HuH-7.5 (cell line): ENCODE measurements at regions not wholly inside any gene's neighbourhood (a gene's known extent, or its start where the extent isn't known, plus 50 kb on each side); places are given as distances from the start of the nearest gene placed in this dataset.
"Not testable (repeated sequence)": the region's sequence is repeated elsewhere in the genome, so short reads cannot be mapped to it uniquely, and the experiment has no call there.

Experiments
- DNase-seq: peaks from one replicate; pipeline ENCODE4 v3.0.0; 2011; ENCODE audit warnings: low spot score

DNA sequence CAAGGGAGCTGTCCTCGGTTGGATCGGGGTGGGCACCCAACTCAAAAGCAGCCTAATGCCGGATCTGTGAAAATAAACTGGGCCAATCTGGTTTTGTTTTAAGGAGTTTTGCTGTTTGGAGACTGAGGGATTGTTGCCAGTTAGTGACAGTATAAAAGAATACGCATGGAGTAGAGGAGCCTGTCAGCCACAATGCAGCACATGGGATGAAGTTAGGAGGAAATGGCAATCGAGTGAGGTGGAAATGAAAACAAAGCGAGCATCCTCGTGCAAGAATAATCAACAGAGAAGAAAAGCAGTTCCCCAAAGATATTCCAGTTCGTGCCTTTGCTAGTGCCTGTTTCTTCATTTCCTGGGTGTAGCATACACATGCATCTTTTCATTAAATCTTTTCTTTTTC lies 108.4 kb upstream of the RORA start:
- no peak for DNase-seq

DNA sequence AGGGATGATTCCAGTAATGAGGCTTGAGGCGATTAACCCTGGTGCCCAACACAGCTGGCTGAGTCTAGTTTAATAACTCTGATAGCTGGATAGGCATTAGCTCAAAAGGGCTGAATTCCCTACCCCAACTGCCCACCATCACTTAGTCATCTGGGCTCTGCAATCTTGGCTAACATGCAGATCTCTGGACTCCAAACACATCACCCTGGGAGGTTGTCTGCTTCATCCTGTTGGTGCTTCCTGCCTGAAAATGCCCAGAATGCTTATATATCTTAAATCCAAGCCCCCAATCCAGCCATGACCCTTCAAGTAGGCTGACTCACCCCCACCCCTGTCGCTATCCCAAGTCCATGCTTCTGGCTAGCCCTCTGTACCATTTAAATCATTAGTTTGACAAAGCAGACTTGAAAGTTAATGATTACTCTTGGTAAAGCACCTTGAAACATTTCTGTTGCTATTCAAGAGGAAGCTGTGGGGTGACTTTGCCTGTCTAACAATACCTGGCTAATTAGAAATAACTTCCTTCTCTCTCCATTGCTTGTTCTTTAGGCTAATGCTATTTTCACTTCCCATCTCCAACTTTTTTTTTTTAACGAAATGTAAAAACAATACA lies 107.0 kb upstream of the RORA start:
- DNase-seq, result no peak

DNA sequence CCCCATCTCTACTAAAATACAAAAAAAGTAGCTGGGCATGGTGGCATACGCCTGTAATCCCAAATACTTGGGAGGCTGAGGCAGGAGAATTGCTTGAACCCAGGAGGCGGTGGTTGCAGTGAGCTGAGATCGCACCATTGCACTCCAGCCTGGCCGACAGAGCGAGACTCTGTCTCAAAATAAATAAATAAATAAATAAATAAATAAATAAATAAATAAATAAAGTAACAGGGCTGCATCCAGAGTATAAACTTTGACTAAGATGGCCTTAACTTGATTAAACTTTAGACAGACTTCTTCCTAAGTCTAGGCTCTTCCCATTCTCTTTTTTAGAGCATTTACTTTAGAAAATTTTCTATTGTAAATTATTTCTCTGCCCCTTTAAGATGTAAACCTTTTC lies 105.6 kb upstream of the RORA start:
- not testable (repeated sequence) for DNase-seq

DNA sequence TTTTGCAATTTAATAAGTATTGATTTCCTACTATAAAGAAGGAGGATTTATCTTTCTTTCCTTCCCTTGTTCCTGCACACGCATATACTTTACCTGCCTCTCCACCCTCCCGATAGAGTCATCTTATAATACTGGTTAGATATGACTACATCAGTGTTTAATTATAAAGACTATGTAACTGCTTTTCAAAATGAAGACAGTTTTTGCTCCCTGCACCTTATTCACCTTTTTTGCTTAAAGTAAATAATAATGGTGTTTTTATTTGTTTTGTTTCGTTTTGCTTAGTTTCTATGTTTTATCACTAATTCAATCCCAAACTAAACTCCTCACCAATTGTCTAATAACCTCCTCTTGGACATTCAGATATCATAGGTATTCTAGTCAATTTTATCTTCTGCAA lies 101.9 kb upstream of the RORA start:
- no peak for DNase-seq

DNA sequence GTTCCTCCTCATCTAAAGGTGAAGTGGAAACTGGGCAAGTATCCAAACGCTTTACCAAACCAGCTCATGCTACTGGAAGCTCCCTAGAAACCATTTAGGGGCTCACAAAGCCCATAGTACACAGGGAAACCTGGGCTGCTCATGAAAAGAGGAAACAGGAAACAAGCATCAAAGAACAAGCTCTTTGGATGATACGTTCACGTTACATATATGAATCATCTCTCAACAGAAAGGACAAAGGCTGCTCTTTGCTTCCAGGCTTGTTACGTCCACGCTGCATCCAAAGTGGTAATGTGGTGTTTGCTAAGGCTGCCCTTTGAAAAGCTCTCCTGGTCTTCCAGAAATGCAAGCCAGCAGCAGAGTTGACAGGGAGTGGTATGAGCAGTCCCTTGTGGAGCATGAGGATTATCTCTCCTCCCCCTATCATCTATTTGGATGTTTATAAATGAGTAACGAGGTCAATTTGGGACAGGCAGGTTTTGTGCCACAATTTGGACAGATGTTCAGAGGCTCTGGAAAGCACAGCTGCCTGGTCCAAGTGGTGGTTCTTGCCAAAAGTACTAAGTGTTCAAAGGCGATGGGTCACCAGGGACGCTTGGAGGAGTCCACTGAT lies 98.0 kb upstream of the RORA start:
- no peak for DNase-seq

DNA sequence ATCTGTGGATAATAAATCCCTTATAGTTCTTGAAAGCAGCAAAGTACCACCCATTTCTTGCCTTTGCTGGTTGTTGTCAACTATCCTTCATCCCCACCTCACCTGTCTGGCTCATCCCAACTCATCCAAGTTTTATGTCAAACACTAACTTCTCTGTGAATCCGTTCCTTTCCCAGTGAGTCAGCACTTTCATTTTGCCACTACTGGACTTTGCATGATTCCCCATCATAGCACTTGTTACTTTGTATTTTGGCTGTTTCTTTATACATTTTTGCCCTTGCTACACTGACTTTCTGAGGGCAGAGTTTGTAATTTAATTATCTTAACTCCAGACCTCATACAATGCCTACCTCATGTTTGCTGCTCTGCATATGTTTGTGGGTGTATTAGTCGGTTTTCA lies 90.8 kb upstream of the RORA start:
- DNase-seq, result no peak

DNA sequence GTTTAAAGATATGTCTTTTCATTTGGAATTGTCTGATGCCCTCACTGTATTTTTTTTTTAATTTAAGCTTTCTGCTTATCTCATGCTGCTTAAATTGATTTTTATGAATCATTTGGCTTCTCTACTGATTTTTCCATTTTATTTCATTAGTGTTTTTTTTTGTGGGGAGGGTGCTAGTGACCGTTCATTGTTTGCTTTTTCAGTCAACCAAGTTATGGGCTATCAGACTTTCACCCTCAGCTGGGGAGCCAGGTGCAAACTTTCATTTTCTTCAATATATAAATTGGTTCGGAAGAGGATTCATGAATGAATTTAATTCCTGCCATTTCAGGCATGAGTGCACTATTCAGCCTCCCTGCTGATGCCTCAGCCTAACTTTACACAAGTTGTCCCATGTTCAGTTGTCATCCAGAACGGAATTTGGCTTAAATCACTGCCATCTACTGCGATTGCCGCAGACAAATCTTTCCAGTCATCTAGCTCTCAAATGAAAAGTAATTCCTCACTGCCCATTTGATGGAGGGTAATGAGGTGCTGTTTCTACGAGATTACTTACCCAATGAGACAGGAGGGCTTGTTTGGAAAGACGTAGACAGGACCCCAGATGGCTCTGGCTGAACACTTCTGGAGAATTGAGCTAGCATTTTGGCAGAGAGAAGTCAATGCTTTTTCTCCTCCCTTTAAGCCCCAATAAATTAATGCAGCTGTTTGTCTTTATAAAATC lies 89.9 kb upstream of the RORA start:
- no peak for DNase-seq

DNA sequence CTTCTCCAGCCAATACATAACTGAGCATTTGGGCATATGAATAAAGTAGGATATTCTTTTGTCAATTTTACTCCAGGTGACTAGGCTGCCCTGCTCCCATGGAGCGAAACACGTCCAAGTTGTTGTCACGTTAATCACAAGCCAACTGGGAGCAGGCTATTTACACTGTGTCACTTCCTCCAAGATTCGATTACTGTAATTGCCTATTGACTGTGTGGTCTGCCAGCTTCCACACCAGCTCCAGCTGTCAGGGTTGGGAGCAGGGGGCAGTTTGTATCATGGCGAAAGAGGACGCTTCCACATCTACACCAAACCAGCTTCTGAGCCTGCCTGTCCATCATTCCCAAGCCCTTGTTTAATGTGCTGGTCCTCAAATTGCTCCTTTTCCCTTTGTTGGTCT lies 89.2 kb upstream of the RORA start:
- no peak for DNase-seq

DNA sequence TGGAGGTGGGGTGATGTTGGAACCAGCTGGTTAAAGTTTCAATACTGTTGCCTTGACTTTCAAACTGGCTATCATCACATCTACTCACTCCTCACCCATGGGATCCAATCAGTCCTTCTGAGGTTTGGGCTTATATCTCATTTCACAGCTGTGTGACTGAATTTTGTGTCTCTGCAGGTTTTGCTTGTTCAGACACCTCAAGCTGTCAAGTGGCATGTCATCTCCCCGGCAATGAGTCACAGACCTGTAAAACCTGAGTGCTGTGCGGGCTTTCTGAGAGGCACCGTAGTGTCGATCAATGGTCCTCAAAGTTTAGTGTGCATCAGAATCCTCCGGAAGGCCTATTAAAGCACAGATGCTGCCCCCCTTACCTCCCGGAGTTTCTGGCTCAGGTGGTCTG lies 86.4 kb upstream of the RORA start:
- DNase-seq, result no peak

DNA sequence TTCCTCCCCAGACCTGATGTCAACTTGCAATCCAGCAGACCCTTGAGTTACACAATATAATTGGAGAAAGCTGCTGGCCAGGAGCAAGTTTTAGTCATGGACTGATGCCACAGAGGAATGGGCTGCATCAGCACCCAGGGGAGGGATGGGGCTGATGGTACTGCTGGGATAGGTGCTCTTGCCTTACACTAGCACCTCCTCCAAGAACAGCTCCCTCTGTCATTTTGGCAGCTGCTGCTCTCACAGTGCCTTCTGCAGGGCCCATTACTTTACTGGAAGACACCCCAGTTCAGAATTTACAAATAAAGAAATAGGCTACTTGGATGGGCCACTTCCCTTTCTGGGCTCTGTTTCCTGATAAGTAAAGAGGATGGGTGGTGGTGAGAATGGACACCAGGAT lies 85.3 kb upstream of the RORA start:
- DNase-seq, result no peak

DNA sequence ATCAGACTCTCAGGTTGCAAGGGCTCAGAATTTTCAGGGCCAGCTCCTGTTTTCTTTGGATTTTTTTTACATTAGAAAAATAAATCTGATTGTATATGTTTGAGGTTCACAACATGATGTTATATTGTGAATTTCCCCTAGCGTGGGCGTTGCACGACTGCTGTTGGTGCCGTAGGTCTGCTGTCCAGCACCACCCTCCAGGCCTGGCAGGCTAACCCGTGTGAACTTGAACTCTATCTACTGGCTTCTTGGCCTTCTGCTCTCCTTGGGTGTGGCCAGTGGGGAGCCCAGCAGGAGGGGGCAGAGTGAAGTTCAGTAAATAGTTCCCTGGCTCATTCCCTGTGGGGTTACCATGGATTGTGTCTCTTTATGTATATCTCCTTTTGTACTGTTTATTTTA lies 80.5 kb upstream of the RORA start:
- DNase-seq, result no peak

DNA sequence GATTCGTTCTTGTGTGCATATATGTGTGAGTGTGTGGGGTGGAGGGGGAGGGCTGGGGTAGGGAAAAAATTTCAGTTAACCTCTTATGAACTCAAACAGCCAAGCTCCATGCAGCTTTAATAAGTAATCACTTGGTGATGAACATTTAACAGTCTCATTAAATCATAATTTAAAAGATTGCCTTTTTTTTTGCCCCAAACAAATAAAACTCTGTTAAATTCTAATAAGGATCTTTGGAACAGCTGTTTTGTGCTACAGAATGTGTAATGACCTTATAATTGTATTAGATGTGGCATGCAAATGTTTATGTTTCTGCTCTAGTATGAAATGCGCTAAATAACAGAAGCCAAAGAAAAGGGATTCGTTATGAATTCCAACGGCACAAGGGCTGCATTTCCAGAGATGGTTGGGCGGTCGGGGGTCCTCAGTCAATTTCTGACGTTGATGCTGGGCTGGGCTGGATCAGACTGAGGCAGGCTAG lies 80.0 kb upstream of the RORA start:
- no peak for DNase-seq

DNA sequence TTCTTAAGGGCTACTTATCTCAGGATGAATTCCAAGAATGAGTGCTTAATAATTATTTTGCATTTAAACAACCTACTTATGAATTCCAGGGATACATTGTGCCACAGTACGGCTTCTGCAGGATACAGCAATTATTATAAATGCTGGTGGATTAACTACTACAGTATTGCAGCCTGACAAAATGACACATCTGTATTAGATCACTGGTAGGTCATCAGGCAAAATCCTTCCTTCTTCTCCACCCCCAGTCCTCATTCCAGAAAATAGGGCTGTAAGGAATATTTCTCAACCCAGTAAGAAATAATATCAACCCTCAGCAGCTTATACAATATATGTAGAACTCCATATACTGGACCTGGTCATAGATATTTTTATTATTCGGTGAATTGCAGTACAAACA lies 79.3 kb upstream of the RORA start:
- DNase-seq, result no peak

DNA sequence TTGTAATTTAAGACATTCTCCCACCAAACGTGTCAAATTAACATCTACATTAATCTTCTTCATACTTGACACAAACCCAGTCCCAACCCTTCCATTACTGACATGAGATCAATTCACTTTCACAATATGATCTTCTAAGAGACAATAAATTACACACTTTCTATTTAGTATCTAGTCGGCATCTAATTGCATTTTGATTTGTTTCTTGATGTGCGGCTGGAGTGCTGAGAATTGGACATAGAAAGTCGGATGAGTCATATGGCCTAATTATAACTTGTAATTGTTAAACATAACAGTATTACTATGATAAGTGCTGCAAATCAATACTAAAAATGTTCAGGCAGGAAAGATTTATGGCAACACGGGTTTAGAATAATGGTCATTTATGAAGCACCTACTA lies 78.4 kb upstream of the RORA start:
- no peak for DNase-seq

DNA sequence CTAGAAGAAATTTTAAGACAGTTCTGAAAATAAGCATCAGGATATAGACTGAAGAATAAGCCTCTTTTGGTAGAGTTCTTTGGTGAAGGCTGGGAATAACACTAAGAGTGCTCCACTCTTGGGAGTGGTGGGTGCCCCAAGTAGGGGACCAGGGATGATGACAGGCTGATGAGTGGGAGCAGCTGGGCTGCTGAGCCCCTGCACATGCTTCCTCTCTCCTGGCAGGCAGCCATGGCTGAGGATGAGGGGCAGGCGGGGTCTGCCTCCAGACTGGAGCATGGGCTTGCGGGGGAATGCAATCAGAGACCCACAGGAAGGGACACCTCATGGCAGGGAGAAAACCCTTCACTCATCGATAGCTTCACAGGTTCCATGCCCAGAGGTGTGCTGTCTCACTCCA lies 72.6 kb upstream of the RORA start:
- no peak for DNase-seq

DNA sequence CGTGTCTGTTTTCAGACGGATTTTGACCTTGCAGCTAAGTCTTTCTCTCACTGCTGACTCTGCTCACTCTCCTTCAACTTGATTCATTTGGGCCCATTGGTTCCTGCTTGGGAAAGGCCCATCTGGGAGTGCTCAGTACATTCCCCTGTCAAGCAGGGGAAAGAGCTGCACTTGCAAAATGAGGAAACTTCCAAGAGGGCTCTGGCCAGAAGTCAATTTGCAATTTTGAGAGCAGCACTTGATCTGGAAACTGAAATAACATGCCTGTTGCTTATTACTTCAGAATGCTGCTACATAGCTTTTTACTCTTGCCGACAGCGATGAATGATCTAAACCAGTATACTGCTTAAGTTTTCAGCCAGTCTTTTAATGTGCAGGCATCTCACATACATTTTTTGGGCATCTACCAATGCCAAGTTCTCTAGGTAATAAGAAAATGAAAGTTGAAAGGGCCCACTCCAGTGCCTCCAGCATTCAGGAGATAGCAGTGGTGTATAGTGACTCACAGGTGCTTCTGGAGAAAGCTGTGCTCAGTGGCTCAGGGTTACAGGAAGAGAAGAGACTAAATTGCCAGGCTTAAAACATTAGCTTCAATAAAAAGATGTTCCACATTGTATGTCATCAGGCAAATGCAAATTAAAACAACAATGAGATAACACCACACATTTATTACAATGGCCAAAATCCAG lies 70.1 kb upstream of the RORA start:
- DNase-seq, result no peak

DNA sequence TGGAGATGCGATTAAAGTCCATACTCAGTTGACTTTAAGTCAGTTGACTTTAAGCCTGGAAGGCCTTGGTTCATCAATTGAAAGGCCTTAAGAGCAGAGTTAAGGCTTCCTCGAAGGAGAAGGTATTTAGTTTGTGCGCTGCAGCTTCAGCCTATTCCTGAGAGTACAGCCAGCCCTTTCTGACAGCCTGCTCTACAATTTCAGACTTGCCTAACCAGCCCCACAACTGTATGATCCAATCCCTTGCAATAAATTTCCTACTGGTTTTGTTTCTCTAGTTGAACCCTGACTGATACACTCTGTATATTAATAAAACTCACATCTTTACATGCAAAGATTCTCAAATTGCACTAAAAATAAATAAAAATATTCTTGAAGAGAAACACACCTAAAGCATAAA lies 66.1 kb upstream of the RORA start:
- no peak for DNase-seq

DNA sequence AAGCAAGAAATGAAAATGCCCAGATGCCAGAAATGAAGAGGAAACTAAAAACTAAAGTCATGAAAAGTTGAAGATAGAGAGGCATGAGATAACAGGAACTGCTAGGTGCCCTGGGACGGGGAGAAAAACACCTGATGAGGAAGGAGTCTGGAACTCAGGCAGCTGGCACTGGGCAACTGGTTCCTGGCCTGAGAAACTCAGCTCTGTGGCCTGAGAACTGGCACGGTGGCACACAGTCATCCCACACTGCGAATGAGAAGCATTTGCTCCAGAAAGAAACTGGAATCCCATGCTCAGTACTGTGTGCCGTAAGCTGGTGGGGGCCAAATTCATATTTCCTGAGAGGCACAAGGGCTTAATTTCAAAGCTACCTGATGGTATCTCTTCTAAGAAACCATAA lies 53.6 kb upstream of the RORA start:
- DNase-seq, result no peak

DNA sequence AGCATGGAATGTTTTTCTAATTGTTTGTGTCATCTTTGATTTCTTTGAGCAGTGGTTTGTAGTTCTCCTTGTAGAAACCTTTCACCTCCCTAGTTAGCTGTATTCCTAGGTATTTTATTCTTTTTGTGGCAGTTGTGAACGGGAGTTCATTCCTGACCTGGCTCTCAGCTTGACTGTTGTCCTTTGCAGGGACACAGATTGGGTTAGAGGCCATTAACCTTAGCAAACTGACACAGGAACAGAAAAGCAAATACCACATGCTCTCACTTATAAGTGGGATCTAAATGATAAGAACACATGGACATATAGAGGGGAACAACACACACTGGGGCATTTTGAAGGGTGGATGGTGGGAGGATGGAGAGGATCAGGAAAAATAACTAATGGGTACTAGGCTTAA lies 52.2 kb upstream of the RORA start:
- DNase-seq, result no peak
